ENCODE measurements at regions not wholly inside any gene's neighbourhood (a gene's known extent, or its start where the extent isn't known, plus 50 kb on each side); places are given as distances from the start of the nearest gene placed in this dataset.

- TF ChIP-seq EZH2 (IDR thresholded peaks at IDR 0.05; ENCODE audit: insufficient read depth, poor library complexity, severe bottlenecking) (no peak), EZH2phosphoT487 (IDR thresholded peaks at IDR 0.05; ENCODE audit: insufficient read depth, low read depth) (no peak)
Measured at GRCh38 chr2:38165698-38166097, 89.7 kb upstream of the CYP1B1 start.
